ENCODE measurements at regions not wholly inside any gene's neighbourhood (a gene's known extent, or its start where the extent isn't known, plus 50 kb on each side); places are given as distances from the start of the nearest gene placed in this dataset.

DNA sequence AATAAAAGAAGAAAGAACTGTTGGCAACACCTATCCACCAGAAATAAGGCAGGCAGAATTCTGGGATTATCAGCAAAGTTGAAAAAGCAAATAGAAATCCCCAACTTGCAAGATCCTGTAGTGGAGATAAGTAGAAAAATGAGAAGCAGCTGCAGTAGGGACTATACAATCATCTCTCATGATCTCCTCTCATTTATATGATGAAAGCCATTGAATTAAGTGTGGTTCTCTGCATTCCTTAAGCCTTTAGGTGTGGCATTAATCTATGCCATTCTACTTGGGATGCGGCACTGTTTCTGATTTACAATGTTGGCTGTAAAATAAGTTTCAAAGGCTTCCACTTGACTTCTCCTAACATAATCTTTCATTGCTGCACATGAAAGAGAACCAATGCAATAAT, 869.8 kb downstream of the TRAM1L1 start:
- no peak overlapping the region for H3K27ac ChIP-seq (ENCODE audit: low read length)
- no peaks in the 10 kb centered on the region for H3K27me3 ChIP-seq (ENCODE audit: control insufficient read depth, insufficient read depth, low read length)
- no peak overlapping the region for H3K4me3 ChIP-seq (ENCODE audit: low read depth in 2 of 2, low read length in 2 of 2)
- CTCF ChIA-PET: no interaction called here
- H3K4me1 ChIP-seq (ENCODE audit: control insufficient read depth, insufficient read depth, low read length): no peaks in the 10 kb centered on the region
- ATAC-seq: no peak
- POLR2A ChIA-PET: no interaction called here
- in situ Hi-C loops (cut with HindIII; ENCODE audit: low pct_unique_long_range_greater_than_20kb, low sequenced_read_pairs) (no loop called here), intact Hi-C loops (cut with micrococcal nuclease; ENCODE audit: unreplicated experiment) (no loop called here)
- H3K9me3 ChIP-seq (ENCODE audit: control insufficient read depth, insufficient read depth, low read depth, low read length): no peaks in the 10 kb centered on the region
- TF ChIP-seq, protein P1, sequence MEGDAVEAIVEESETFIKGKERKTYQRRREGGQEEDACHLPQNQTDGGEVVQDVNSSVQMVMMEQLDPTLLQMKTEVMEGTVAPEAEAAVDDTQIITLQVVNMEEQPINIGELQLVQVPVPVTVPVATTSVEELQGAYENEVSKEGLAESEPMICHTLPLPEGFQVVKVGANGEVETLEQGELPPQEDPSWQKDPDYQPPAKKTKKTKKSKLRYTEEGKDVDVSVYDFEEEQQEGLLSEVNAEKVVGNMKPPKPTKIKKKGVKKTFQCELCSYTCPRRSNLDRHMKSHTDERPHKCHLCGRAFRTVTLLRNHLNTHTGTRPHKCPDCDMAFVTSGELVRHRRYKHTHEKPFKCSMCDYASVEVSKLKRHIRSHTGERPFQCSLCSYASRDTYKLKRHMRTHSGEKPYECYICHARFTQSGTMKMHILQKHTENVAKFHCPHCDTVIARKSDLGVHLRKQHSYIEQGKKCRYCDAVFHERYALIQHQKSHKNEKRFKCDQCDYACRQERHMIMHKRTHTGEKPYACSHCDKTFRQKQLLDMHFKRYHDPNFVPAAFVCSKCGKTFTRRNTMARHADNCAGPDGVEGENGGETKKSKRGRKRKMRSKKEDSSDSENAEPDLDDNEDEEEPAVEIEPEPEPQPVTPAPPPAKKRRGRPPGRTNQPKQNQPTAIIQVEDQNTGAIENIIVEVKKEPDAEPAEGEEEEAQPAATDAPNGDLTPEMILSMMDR (IDR thresholded peaks at IDR 0.05): no peak
- TF ChIP-seq, protein P2, sequence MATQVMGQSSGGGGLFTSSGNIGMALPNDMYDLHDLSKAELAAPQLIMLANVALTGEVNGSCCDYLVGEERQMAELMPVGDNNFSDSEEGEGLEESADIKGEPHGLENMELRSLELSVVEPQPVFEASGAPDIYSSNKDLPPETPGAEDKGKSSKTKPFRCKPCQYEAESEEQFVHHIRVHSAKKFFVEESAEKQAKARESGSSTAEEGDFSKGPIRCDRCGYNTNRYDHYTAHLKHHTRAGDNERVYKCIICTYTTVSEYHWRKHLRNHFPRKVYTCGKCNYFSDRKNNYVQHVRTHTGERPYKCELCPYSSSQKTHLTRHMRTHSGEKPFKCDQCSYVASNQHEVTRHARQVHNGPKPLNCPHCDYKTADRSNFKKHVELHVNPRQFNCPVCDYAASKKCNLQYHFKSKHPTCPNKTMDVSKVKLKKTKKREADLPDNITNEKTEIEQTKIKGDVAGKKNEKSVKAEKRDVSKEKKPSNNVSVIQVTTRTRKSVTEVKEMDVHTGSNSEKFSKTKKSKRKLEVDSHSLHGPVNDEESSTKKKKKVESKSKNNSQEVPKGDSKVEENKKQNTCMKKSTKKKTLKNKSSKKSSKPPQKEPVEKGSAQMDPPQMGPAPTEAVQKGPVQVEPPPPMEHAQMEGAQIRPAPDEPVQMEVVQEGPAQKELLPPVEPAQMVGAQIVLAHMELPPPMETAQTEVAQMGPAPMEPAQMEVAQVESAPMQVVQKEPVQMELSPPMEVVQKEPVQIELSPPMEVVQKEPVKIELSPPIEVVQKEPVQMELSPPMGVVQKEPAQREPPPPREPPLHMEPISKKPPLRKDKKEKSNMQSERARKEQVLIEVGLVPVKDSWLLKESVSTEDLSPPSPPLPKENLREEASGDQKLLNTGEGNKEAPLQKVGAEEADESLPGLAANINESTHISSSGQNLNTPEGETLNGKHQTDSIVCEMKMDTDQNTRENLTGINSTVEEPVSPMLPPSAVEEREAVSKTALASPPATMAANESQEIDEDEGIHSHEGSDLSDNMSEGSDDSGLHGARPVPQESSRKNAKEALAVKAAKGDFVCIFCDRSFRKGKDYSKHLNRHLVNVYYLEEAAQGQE (IDR thresholded peaks at IDR 0.05; ENCODE audit: insufficient read depth in 1 of 2, low read depth in 2 of 2, low read length in 1 of 2): no peak
- no peak for TF ChIP-seq POLR2AphosphoS5 (IDR thresholded peaks at IDR 0.05; ENCODE audit: low read depth, low read length)
- TF ChIP-seq TCF7L2 (IDR thresholded peaks at IDR 0.05; ENCODE audit: low read depth, low read length): no peak
- TF ChIP-seq SIN3A (IDR thresholded peaks at IDR 0.05; ENCODE audit: borderline replicate concordance, insufficient read depth, low read depth, low read length): no peak
- DNase-seq (ENCODE audit: low read depth, low spot score): no peak
- BruUV-seq (replicated peaks): no TSS peak
- H3K36me3 ChIP-seq (ENCODE audit: control insufficient read depth, insufficient read depth, low read length): no peaks in the 10 kb centered on the region

DNA sequence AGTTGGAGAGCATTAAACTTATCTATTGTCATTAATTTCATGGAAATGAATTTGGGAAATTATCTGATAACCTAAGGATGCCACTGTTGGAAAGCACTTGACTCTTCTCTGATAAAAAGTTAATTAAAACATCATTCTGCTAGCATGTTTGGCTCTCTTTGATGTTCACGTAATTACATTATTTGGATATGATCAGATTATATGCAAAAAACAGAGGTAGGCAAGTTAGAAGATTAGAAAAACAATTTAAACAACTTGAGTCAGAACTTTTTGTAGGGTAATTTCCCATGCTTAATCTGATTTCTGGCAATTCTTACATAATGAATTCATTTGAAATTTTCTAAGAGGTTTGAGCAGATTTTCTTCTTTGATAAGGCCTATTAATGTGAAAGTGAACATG, 882.9 kb downstream of the TRAM1L1 start:
- no peak for DNase-seq (ENCODE audit: low read depth, low spot score)
- in situ Hi-C loops (cut with HindIII; ENCODE audit: low pct_unique_long_range_greater_than_20kb, low sequenced_read_pairs) (no loop called here), intact Hi-C loops (cut with micrococcal nuclease; ENCODE audit: unreplicated experiment) (no loop called here)
- no peak for ATAC-seq
- H3K27ac ChIP-seq (ENCODE audit: low read length): no peak overlapping the region
- H3K27me3 ChIP-seq (ENCODE audit: control insufficient read depth, insufficient read depth, low read length): no peaks in the 10 kb centered on the region
- TF ChIP-seq, protein P1 (IDR thresholded peaks at IDR 0.05): no peak
- TF ChIP-seq TCF7L2 (IDR thresholded peaks at IDR 0.05; ENCODE audit: low read depth, low read length) (no peak), SIN3A (IDR thresholded peaks at IDR 0.05; ENCODE audit: borderline replicate concordance, insufficient read depth, low read depth, low read length) (no peak), POLR2AphosphoS5 (IDR thresholded peaks at IDR 0.05; ENCODE audit: low read depth, low read length) (no peak)
- TF ChIP-seq, protein P2 (IDR thresholded peaks at IDR 0.05; ENCODE audit: insufficient read depth in 1 of 2, low read depth in 2 of 2, low read length in 1 of 2): no peak
- no peaks in the 10 kb centered on the region for H3K36me3 ChIP-seq (ENCODE audit: control insufficient read depth, insufficient read depth, low read length)
- no peaks in the 10 kb centered on the region for H3K4me1 ChIP-seq (ENCODE audit: control insufficient read depth, insufficient read depth, low read length)
- no peaks in the 10 kb centered on the region for H3K9me3 ChIP-seq (ENCODE audit: control insufficient read depth, insufficient read depth, low read depth, low read length)
- no TSS peak for BruUV-seq (replicated peaks)
- POLR2A ChIA-PET: no interaction called here
- H3K4me3 ChIP-seq (ENCODE audit: low read depth in 2 of 2, low read length in 2 of 2): no peak overlapping the region
- CTCF ChIA-PET: no interaction called here
